ENCODE measurements at regions not wholly inside any gene's neighbourhood (a gene's known extent, or its start where the extent isn't known, plus 50 kb on each side); places are given as distances from the start of the nearest gene placed in this dataset.

DNA sequence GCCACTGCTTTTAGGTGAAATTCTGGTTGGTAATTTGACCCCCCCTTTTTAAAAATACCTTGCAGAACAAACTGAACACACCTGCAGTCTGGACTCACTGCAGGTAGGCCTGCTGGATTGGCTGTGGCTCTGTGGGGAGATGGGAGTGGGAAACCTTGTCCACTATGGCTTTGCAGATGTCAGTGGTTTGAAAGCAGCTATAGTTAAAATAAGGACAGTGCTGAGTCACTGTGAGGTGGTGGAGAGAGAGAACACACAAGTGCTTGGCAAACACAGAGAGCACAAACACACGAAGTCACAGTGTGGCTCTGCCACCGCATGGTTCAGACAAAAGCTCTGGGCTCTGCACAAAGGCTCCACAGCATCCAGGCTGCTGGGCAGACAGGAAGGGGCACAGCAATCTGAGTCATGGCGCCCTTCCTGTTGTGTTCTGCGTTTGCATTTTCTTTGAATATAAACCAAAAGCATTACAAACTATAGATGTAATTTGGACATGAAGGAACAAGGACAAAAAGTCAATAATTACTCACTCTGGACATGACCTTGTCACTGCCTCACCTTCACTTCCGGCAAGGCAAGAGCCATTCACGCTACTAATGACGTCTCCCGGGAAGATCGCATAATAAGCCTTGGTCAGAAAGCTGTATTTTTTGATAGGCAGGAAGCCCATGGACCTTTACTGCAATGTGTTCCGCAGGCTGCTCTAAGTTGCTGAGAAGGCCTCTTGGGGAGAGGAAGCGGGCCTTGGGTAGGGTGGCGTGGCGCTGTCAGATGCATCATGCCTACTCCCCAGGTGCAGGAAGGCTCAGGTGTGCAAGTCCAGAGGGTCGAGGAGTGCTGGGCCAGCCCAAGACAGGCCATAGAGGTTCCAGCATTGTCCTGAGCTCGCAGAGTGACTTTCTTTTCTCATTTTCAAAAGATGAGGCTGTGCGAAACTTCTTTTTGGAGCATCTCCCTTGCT lies 60.1 kb upstream of the MED9 start (continued):
- TF ChIP-seq, protein P1, sequence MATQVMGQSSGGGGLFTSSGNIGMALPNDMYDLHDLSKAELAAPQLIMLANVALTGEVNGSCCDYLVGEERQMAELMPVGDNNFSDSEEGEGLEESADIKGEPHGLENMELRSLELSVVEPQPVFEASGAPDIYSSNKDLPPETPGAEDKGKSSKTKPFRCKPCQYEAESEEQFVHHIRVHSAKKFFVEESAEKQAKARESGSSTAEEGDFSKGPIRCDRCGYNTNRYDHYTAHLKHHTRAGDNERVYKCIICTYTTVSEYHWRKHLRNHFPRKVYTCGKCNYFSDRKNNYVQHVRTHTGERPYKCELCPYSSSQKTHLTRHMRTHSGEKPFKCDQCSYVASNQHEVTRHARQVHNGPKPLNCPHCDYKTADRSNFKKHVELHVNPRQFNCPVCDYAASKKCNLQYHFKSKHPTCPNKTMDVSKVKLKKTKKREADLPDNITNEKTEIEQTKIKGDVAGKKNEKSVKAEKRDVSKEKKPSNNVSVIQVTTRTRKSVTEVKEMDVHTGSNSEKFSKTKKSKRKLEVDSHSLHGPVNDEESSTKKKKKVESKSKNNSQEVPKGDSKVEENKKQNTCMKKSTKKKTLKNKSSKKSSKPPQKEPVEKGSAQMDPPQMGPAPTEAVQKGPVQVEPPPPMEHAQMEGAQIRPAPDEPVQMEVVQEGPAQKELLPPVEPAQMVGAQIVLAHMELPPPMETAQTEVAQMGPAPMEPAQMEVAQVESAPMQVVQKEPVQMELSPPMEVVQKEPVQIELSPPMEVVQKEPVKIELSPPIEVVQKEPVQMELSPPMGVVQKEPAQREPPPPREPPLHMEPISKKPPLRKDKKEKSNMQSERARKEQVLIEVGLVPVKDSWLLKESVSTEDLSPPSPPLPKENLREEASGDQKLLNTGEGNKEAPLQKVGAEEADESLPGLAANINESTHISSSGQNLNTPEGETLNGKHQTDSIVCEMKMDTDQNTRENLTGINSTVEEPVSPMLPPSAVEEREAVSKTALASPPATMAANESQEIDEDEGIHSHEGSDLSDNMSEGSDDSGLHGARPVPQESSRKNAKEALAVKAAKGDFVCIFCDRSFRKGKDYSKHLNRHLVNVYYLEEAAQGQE (IDR thresholded peaks at IDR 0.05; ENCODE audit: borderline replicate concordance in 1 of 2, low read depth in 1 of 2, low read length in 2 of 2): no peak
- TF ChIP-seq, protein P2, sequence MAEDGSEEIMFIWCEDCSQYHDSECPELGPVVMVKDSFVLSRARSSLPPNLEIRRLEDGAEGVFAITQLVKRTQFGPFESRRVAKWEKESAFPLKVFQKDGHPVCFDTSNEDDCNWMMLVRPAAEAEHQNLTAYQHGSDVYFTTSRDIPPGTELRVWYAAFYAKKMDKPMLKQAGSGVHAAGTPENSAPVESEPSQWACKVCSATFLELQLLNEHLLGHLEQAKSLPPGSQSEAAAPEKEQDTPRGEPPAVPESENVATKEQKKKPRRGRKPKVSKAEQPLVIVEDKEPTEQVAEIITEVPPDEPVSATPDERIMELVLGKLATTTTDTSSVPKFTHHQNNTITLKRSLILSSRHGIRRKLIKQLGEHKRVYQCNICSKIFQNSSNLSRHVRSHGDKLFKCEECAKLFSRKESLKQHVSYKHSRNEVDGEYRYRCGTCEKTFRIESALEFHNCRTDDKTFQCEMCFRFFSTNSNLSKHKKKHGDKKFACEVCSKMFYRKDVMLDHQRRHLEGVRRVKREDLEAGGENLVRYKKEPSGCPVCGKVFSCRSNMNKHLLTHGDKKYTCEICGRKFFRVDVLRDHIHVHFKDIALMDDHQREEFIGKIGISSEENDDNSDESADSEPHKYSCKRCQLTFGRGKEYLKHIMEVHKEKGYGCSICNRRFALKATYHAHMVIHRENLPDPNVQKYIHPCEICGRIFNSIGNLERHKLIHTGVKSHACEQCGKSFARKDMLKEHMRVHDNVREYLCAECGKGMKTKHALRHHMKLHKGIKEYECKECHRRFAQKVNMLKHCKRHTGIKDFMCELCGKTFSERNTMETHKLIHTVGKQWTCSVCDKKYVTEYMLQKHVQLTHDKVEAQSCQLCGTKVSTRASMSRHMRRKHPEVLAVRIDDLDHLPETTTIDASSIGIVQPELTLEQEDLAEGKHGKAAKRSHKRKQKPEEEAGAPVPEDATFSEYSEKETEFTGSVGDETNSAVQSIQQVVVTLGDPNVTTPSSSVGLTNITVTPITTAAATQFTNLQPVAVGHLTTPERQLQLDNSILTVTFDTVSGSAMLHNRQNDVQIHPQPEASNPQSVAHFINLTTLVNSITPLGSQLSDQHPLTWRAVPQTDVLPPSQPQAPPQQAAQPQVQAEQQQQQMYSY (CRISPR knock-in tag; IDR thresholded peaks at IDR 0.05): no peak
- TF ChIP-seq ATF1 (CRISPR knock-in tag; IDR thresholded peaks at IDR 0.05): peak; percentile 58; the same call in 1 of the 2 replicates
- TF ChIP-seq KDM1A (CRISPR knock-in tag; IDR thresholded peaks at IDR 0.05): 0 out of 2 replicates have a peak, but pooled peaks have one; percentile 11
- TF ChIP-seq HMG20A (CRISPR knock-in tag; IDR thresholded peaks at IDR 0.05; ENCODE audit: borderline replicate concordance): peak; percentile 59; the same call in 1 of the 2 replicates
- TF ChIP-seq, protein P3, sequence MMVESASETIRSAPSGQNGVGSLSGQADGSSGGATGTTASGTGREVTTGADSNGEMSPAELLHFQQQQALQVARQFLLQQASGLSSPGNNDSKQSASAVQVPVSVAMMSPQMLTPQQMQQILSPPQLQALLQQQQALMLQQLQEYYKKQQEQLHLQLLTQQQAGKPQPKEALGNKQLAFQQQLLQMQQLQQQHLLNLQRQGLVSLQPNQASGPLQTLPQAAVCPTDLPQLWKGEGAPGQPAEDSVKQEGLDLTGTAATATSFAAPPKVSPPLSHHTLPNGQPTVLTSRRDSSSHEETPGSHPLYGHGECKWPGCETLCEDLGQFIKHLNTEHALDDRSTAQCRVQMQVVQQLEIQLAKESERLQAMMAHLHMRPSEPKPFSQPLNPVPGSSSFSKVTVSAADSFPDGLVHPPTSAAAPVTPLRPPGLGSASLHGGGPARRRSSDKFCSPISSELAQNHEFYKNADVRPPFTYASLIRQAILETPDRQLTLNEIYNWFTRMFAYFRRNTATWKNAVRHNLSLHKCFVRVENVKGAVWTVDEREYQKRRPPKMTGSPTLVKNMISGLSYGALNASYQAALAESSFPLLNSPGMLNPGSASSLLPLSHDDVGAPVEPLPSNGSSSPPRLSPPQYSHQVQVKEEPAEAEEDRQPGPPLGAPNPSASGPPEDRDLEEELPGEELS (CRISPR knock-in tag; IDR thresholded peaks at IDR 0.05): peak; percentile 68
- no peak for TF ChIP-seq NFRKB (IDR thresholded peaks at IDR 0.05)
- TF ChIP-seq, protein P4, sequence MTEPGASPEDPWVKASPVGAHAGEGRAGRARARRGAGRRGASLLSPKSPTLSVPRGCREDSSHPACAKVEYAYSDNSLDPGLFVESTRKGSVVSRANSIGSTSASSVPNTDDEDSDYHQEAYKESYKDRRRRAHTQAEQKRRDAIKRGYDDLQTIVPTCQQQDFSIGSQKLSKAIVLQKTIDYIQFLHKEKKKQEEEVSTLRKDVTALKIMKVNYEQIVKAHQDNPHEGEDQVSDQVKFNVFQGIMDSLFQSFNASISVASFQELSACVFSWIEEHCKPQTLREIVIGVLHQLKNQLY (CRISPR knock-in tag; IDR thresholded peaks at IDR 0.05): 0 out of 2 replicates have a peak, but pooled peaks have one; percentile 31
- no peak; the same call in 1 of the 2 replicates for TF ChIP-seq WIZ (CRISPR knock-in tag; IDR thresholded peaks at IDR 0.05)
- TF ChIP-seq HIVEP1 (CRISPR knock-in tag; IDR thresholded peaks at IDR 0.05): no peak
- no peak for TF ChIP-seq ZFP36L1 (CRISPR knock-in tag; IDR thresholded peaks at IDR 0.05)
- TF ChIP-seq, protein P5, sequence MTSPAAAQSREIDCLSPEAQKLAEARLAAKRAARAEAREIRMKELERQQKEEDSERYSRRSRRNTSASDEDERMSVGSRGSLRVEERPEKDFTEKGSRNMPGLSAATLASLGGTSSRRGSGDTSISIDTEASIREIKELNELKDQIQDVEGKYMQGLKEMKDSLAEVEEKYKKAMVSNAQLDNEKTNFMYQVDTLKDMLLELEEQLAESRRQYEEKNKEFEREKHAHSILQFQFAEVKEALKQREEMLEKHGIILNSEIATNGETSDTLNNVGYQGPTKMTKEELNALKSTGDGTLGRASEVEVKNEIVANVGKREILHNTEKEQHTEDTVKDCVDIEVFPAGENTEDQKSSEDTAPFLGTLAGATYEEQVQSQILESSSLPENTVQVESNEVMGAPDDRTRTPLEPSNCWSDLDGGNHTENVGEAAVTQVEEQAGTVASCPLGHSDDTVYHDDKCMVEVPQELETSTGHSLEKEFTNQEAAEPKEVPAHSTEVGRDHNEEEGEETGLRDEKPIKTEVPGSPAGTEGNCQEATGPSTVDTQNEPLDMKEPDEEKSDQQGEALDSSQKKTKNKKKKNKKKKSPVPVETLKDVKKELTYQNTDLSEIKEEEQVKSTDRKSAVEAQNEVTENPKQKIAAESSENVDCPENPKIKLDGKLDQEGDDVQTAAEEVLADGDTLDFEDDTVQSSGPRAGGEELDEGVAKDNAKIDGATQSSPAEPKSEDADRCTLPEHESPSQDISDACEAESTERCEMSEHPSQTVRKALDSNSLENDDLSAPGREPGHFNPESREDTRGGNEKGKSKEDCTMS (CRISPR knock-in tag; conservative IDR thresholded peaks at IDR 0.05): no peak
- no peak for TF ChIP-seq TAF15 (IDR thresholded peaks at IDR 0.05; ENCODE audit: low read depth, low read length, poor library complexity, severe bottlenecking)
- TF ChIP-seq ZNF160 (CRISPR knock-in tag; IDR thresholded peaks at IDR 0.05): no peak
- TF ChIP-seq GFI1 (CRISPR knock-in tag; IDR thresholded peaks at IDR 0.05; ENCODE audit: borderline replicate concordance): no peak; the same call in 1 of the 2 replicates
- no peak for TF ChIP-seq ATAD3A (CRISPR knock-in tag; IDR thresholded peaks at IDR 0.05)
